Right lobe of liver (tissue), 6 donors: ENCODE measurements at regions not wholly inside any gene's neighbourhood (a gene's known extent, or its start where the extent isn't known, plus 50 kb on each side); places are given as distances from the start of the nearest gene placed in this dataset.

ENCODE experiments used
- ATAC-seq, 4 donors: fragments of 200-7000 bp; cut with Tn5 transposase; one replicate each; pipeline ENCODE4 v1.9.1; 2020; ENCODE audit warnings: mild to moderate bottlenecking in 4 of 4, moderate library complexity in 4 of 4
- DNase-seq, 3 donors: peaks; one replicate each; pipeline ENCODE4 v3.0.0-alpha.2; 2020
- H3K27ac ChIP-seq, 3 donors: fragments of 200-600 bp; one replicate each; pipeline ENCODE4 v1.8.0; 2022
- H3K27me3 ChIP-seq, 2 donors: fragments of 200-600 bp; one replicate each; pipeline ENCODE4 v1.8.0; 2022
- H3K36me3 ChIP-seq, 4 donors: fragments of 200-600 bp; sonication (generic) in 1 of 4; one replicate each; pipeline versions ENCODE4 v1.5.1 to v1.8.0; 2017 to 2022; ENCODE audit warnings: control low read depth in 1 of 4
- H3K4me1 ChIP-seq, 4 donors: fragments of 200-600 bp; sonication (generic) in 1 of 4; one replicate each; pipeline versions ENCODE4 v1.5.1 to v1.8.0; 2017 to 2022; ENCODE audit warnings: control low read depth in 1 of 4
- H3K4me3 ChIP-seq, 3 donors: fragments of 200-600 bp; one replicate each; pipeline ENCODE4 v1.8.0; 2022
- H3K9me3 ChIP-seq, 4 donors: fragments of 200-600 bp; sonication (generic) in 1 of 4; one replicate each; pipeline versions ENCODE4 v1.5.1 to v1.8.0; 2017 to 2022; ENCODE audit warnings: control low read depth in 1 of 4
- POLR2A ChIP-seq: fragments of 450-650 bp; IDR thresholded peaks from one replicate; pipeline ENCODE4 v1.6.1; 2017; ENCODE audit warnings: antibody characterized with exemption, mild to moderate bottlenecking
- WGBS: methylation state at CpG from one replicate; pipeline ENCODE4 v1.1.6; 2018; ENCODE audit warnings: low coverage, low lambda C conversion rate; ENCODE audit not compliant: insufficient coverage; ENCODE audit errors: missing lambda C conversion rate; 5-methylcytosine and 5-hydroxymethylcytosine counted together
- intact Hi-C, 2 donors: fragments of 100-400 bp; cut with DNase I; formaldehyde crosslinking; loops; one replicate each; pipeline versions ENCODE4 v1.11.2 to v1.14.1; 2022
- TF ChIP-seq, protein P1 (sequence below), 4 donors: fragments of 200-600 bp in 3 of 4; fragments of 450-650 bp in 1 of 4; IDR thresholded peaks; one replicate each; pipeline versions ENCODE4 v1.5.1 to v1.8.0; 2016 to 2022; ENCODE audit warnings: antibody characterized with exemption in 4 of 4, mild to moderate bottlenecking in 2 of 4
- donor health status: DM: no; HTN: yes; CAD: no.
- donor health status: DM: no; HTN: no; CAD: no.
- donor health status: DM: no; HTN: no; CAD: no.
- donor health status: DM: no; HTN: yes; CAD: no.
- donor health status: DM: no; HTN: yes; CAD: no.

DNA sequence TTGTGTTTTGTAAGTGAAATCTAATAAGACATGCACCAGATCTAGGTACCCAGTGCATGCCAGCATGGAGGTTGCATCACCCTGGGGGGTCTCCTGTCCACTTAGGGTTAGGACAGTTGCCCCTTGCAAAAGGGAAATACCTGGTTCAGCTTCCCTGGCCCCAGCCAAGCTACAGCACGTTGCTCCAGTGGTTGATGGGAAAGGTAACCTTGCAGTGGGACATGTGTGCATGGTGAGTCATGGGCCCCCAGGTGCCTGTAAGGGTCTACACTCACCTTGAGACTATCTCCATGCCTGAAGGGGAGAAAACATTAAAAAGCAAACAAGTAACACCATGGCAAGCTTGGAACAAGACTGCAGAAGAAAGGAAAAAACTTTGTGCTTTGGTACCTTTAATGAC lies 143.9 kb downstream of the LSM5 start:
- Histone ChIP-seq H3K4me1 (no peaks in the 10 kb centered on the region), H3K9me3 (no peaks in the 10 kb centered on the region), H3K27me3 (no peaks in the 10 kb centered on the region), H3K36me3 (no peaks in the 10 kb centered on the region), H3K27ac (no peak overlapping the region), H3K4me3 (no peak overlapping the region)
- DNase-seq (no peak), ATAC-seq (no peak)
- TF ChIP-seq, protein P1, sequence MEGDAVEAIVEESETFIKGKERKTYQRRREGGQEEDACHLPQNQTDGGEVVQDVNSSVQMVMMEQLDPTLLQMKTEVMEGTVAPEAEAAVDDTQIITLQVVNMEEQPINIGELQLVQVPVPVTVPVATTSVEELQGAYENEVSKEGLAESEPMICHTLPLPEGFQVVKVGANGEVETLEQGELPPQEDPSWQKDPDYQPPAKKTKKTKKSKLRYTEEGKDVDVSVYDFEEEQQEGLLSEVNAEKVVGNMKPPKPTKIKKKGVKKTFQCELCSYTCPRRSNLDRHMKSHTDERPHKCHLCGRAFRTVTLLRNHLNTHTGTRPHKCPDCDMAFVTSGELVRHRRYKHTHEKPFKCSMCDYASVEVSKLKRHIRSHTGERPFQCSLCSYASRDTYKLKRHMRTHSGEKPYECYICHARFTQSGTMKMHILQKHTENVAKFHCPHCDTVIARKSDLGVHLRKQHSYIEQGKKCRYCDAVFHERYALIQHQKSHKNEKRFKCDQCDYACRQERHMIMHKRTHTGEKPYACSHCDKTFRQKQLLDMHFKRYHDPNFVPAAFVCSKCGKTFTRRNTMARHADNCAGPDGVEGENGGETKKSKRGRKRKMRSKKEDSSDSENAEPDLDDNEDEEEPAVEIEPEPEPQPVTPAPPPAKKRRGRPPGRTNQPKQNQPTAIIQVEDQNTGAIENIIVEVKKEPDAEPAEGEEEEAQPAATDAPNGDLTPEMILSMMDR (IDR thresholded peaks at IDR 0.05): no peak
- no peak for TF ChIP-seq POLR2A
- WGBS: 18% methylated on average over 1 of the region's 1 CpG
- intact Hi-C loops: no loop called here

DNA sequence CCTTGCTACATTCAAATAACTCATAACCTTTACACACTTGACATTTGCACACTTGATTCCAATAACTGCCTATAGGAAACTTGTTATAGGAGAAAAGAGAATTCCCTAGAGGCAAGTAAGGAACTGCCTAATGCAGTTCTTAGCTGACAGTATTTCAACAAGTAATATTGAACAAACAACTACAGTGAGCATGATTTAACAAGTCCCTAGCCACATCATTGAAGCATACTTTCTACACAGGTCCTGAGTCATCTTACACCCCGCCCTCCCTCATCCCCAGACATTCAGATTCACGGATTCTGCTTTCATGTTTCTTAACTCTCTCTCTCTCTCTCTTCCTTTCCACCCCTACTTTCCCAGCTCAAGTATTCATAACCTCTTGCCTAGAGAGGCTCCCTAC lies 153.5 kb downstream of the LSM5 start:
- intact Hi-C loops: no loop called here
- 63% methylated on average over 2 of the region's 2 CpGs for WGBS
- ATAC-seq: no peak
- Histone ChIP-seq H3K27ac (no peak overlapping the region), H3K4me1 (no peaks in the 10 kb centered on the region), H3K36me3 (no peaks in the 10 kb centered on the region), H3K4me3 (no peak overlapping the region), H3K27me3 (no peaks in the 10 kb centered on the region), H3K9me3 (no peaks in the 10 kb centered on the region)
- no peak for TF ChIP-seq POLR2A
- TF ChIP-seq, protein P1 (IDR thresholded peaks at IDR 0.05): no peak
- DNase-seq: no peak

DNA sequence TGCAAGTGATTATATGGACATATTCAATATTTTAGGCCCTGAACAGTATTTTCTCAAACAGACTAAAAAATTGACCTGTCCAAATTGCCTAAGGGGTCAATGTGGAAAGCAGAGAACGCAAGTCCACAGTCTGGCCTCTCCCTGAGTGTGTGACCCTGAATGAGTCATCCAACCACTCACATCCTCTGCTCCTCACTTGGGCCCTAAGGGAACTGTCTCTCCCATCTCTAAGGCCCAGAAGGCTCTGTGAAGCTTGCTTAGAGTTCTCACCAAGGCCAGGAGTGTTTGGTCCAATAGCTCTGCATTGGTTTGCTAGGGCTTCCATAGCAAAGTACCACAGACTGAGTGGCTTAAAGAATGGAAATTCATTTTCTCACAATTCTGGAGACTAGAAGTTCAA lies 155.1 kb downstream of the LSM5 start:
- ATAC-seq (no peak), DNase-seq (no peak)
- Histone ChIP-seq H3K27ac (no peak overlapping the region), H3K4me1 (no peaks in the 10 kb centered on the region), H3K27me3 (no peaks in the 10 kb centered on the region), H3K4me3 (no peak overlapping the region), H3K9me3 (no peaks in the 10 kb centered on the region), H3K36me3 (no peaks in the 10 kb centered on the region)
- TF ChIP-seq, protein P1 (IDR thresholded peaks at IDR 0.05): no peak
- no peak for TF ChIP-seq POLR2A
- intact Hi-C loops: no loop called here
- 45% methylated on average over 1 of the region's 1 CpG for WGBS

DNA sequence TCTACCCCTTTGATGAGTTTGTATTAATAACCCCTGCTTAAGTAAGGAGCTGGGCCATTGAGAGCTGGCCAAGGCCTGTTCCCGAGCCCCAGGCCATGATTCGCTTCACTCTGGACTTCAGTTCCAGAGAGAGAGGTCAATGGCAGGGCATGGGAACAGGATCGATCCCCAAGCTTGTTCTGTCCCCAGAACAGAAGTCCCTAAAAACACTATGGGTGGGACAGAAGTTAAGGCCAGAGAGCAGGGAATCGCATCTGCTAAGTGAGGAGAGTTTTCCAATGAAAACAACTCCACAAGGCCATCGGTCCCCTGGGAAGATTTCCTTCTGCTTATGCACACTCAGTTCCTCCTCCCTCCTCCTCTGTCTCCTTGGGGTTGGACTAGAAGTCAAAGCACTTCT lies 159.6 kb downstream of the LSM5 start:
- no peaks in the 10 kb centered on the region for H3K4me1 ChIP-seq
- DNase-seq: no peak
- H3K27ac ChIP-seq: no peak overlapping the region
- WGBS: 72% methylated on average over 4 of the region's 5 CpGs
- H3K36me3 ChIP-seq: no peaks in the 10 kb centered on the region
- no peak for ATAC-seq
- intact Hi-C loops: no loop called here
- TF ChIP-seq POLR2A: no peak
- TF ChIP-seq, protein P1 (IDR thresholded peaks at IDR 0.05): no peak
- H3K9me3 ChIP-seq: no peaks in the 10 kb centered on the region
- H3K27me3 ChIP-seq: no peaks in the 10 kb centered on the region
- H3K4me3 ChIP-seq: no peak overlapping the region

DNA sequence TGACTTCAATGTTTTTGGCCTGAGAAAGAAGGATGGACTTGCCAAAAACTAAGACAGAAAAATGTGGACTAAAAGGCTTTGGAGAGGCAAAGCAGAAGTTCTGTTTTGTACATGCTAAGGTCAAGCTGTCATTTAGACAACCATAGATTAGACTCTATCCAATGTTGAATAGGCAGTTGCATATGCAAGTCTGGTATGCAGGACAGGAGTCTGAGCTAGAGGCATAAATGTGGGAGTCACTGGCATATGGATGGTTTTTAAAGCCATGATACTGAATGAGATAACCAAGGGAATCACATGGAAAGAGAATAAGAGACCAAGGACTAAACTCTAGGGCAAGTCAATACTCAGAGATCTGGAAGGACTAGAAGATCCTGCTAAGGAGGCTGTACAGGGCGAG lies 164.1 kb downstream of the LSM5 start:
- Histone ChIP-seq H3K4me3 (no peak overlapping the region), H3K27me3 (no peaks in the 10 kb centered on the region), H3K4me1 (no peaks in the 10 kb centered on the region), H3K27ac (no peak overlapping the region), H3K36me3 (no peaks in the 10 kb centered on the region), H3K9me3 (no peaks in the 10 kb centered on the region)
- intact Hi-C loops: no loop called here
- DNase-seq (no peak), ATAC-seq (no peak)
- TF ChIP-seq POLR2A: no peak
- TF ChIP-seq, protein P1 (IDR thresholded peaks at IDR 0.05): no peak
- 17% methylated on average over 1 of the region's 1 CpG for WGBS
